ENCODE measurements at regions not wholly inside any gene's neighbourhood (a gene's known extent, or its start where the extent isn't known, plus 50 kb on each side); places are given as distances from the start of the nearest gene placed in this dataset.

DNA sequence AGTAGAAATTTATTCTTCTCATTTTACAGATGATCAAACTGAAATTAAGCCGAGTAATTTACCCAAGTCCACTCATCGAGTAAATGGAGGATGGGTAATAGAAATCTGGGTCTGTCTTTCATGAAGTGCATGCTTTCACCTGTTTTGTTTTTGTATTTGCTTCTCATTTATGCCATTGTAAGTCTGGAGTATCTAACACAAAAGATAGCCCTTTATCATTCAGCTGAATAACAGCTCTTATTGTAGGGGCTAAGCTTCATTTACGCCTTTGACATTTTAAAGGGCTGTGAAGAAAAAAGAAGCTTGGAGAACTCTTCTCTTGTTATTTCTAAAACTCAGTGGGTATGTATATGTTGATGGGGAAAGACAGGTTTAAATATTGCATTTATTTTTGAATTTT, 1196.2 kb upstream of the TENM4 start:
- H3K4me1 ChIP-seq = no peaks in the 10 kb centered on the region
- H3K27me3 ChIP-seq = no peaks in the 10 kb centered on the region
- no peak for DNase-seq
- TF ChIP-seq, protein P1, sequence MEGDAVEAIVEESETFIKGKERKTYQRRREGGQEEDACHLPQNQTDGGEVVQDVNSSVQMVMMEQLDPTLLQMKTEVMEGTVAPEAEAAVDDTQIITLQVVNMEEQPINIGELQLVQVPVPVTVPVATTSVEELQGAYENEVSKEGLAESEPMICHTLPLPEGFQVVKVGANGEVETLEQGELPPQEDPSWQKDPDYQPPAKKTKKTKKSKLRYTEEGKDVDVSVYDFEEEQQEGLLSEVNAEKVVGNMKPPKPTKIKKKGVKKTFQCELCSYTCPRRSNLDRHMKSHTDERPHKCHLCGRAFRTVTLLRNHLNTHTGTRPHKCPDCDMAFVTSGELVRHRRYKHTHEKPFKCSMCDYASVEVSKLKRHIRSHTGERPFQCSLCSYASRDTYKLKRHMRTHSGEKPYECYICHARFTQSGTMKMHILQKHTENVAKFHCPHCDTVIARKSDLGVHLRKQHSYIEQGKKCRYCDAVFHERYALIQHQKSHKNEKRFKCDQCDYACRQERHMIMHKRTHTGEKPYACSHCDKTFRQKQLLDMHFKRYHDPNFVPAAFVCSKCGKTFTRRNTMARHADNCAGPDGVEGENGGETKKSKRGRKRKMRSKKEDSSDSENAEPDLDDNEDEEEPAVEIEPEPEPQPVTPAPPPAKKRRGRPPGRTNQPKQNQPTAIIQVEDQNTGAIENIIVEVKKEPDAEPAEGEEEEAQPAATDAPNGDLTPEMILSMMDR (IDR thresholded peaks at IDR 0.05) = no peak
- no peak overlapping the region for H3K27ac ChIP-seq
- intact Hi-C loops (cut with DNase I; ENCODE audit: low total_unique reads) = no loop called here
- no peaks in the 10 kb centered on the region for H3K36me3 ChIP-seq
- H3K9me3 ChIP-seq = no peaks in the 10 kb centered on the region
- H3K4me3 ChIP-seq = no peak overlapping the region

DNA sequence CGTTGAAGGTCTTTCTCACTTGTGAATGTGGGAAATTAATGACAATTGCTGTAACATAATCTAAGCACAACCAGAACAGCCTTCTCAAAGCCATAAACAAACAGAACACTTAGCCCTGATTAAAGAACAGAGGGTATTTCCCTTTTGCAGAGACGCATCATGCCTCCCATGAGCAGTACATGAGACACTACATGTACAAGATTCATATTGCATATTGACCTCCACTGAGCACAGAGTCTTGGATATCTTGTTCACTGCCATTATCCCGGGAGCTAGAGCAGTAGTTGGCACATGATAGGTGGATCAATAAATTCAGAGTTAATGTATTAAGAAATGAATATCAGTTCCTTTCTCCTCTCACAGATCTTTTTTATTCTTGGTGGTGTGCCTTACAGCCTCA, 1194.3 kb upstream of the TENM4 start:
- DNase-seq = no peak
- Histone ChIP-seq H3K4me3 (no peak overlapping the region), H3K27ac (no peak overlapping the region), H3K9me3 (no peaks in the 10 kb centered on the region), H3K36me3 (no peaks in the 10 kb centered on the region), H3K27me3 (no peaks in the 10 kb centered on the region), H3K4me1 (no peaks in the 10 kb centered on the region)
- intact Hi-C loops (cut with DNase I; ENCODE audit: low total_unique reads) = no loop called here
- TF ChIP-seq, protein P1 (IDR thresholded peaks at IDR 0.05) = no peak

DNA sequence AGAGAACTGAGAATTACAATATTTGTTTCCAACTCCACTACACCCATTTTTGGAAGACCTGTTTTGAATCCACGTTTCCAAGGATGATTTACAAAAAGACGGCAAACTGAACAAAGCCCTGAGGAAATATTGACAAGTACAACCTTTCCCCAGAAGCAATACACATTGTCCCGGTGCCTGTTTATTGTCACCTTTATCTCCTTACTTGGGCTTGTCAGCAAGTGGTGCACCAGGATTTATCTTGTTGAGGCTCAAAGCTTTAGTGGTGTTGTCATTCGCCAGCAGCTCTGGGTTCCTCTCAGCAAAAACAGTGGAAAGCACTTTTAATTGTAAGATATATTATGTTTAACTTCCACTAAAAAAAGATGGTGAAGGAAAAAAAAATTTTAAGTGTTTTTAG, 1191.9 kb upstream of the TENM4 start:
- Histone ChIP-seq H3K9me3 (no peaks in the 10 kb centered on the region), H3K4me3 (no peak overlapping the region), H3K36me3 (no peaks in the 10 kb centered on the region), H3K27ac (no peak overlapping the region), H3K27me3 (no peaks in the 10 kb centered on the region), H3K4me1 (no peaks in the 10 kb centered on the region)
- DNase-seq = no peak
- TF ChIP-seq, protein P1 (IDR thresholded peaks at IDR 0.05) = no peak
- intact Hi-C loops (cut with DNase I; ENCODE audit: low total_unique reads) = no loop called here

DNA sequence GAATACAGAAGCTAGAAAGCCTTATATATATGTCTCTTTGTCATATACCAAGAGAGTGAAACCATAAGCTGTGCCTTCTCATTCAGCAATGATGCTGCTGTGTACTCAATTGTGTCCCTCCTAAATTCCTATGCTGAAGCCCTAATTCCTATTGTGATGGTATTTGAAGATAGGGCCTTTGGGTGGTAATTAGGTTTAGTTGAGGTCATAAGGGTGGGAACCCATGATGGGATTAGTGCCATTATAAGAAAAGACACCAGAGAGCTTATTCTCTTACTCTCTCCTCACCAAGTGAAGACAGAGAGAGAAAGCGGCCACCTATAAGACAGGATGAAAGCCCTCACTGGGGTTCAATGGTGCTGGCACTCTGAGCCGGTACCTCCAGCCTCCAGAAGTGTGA, 1191.3 kb upstream of the TENM4 start:
- TF ChIP-seq, protein P1 (IDR thresholded peaks at IDR 0.05) = no peak

DNA sequence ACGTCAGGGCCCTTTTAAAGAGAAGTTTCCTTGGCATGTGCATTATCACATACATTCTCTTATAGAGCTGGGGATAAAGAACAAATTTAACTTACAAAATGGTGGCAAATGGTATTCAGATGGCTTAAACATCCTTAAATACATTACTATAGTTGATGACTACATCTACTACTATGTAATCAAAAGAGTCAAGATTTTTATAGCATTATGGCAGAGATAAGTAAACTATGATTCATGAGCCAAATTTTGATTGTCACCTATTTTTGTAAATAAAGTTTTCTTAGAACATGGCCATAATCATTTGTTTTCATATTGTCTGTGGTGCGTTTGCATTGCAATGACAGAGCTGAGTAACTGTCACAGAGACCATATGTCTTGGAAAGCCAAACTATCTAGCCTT, 1188.6 kb upstream of the TENM4 start:
- Histone ChIP-seq H3K9me3 (no peaks in the 10 kb centered on the region), H3K4me3 (no peak overlapping the region), H3K27ac (no peak overlapping the region), H3K36me3 (no peaks in the 10 kb centered on the region), H3K4me1 (no peaks in the 10 kb centered on the region), H3K27me3 (no peaks in the 10 kb centered on the region)
- DNase-seq = no peak
- TF ChIP-seq, protein P1 (IDR thresholded peaks at IDR 0.05) = no peak
- intact Hi-C loops (cut with DNase I; ENCODE audit: low total_unique reads) = no loop called here

More for the DNA sequence above, 1191.3 kb upstream of the TENM4 start:
- Histone ChIP-seq H3K27ac (no peak overlapping the region), H3K4me3 (no peak overlapping the region), H3K27me3 (no peaks in the 10 kb centered on the region), H3K4me1 (no peaks in the 10 kb centered on the region), H3K9me3 (no peaks in the 10 kb centered on the region), H3K36me3 (no peaks in the 10 kb centered on the region)
- no peak for DNase-seq
- intact Hi-C loops (cut with DNase I; ENCODE audit: low total_unique reads) = no loop called here

DNA sequence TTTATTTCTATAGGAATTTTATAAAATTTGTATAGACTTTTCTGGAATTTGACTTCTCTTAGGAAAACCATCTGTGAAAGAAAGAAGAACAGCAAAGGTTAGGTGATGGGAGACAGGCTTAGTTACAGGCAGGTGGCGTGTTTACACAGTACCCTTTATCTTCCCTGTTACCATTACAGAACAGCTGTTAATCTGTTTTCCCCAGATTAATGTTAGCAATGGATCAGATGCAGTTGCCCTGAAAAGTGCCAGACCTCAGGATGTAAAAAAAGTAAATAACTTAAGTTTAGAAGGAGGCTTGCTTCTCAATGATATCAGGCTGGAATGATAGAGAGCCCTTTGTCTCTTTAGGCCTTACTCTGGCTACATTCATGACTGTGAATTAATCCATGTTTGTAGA, 1186.5 kb upstream of the TENM4 start:
- intact Hi-C loops (cut with DNase I; ENCODE audit: low total_unique reads) = no loop called here
- TF ChIP-seq, protein P1 (IDR thresholded peaks at IDR 0.05) = no peak
- DNase-seq = no peak

More for the DNA sequence above, 1186.5 kb upstream of the TENM4 start:
- Histone ChIP-seq H3K36me3 (no peaks in the 10 kb centered on the region), H3K27ac (no peak overlapping the region), H3K4me3 (no peak overlapping the region), H3K9me3 (no peaks in the 10 kb centered on the region), H3K27me3 (no peaks in the 10 kb centered on the region), H3K4me1 (no peaks in the 10 kb centered on the region)

Measured in tibial artery (tissue), 4 donors.